HG02943 (cell line): ENCODE measurements at regions not wholly inside any gene's neighbourhood (a gene's known extent, or its start where the extent isn't known, plus 50 kb on each side); places are given as distances from the start of the nearest gene placed in this dataset.

Experiments used
- ATAC-seq: cut with Tn5 transposase; IDR thresholded peaks from one replicate; pipeline ENCODE4 v1.9.1; 2021; ENCODE audit warnings: mild to moderate bottlenecking, low read depth, moderate library complexity; ENCODE audit not compliant: unreplicated experiment

GRCh38 chr18:78904179-78904531 lies 75.5 kb upstream of the SALL3 start:
- ATAC-seq, result no peak

- no peak for ATAC-seq
Observed at GRCh38 chr18:78905334-78905733, 74.3 kb upstream of the SALL3 start.

- no peak for ATAC-seq
Observed at GRCh38 chr18:78906066-78906465, 73.6 kb upstream of the SALL3 start.

- ATAC-seq, result no peak
Observed at GRCh38 chr18:78908462-78909260, 71.0 kb upstream of the SALL3 start.

- ATAC-seq, result no peak
Observed at GRCh38 chr18:78911751-78912283, 67.8 kb upstream of the SALL3 start.

GRCh38 chr18:78912336-78912735 lies 67.3 kb upstream of the SALL3 start:
- ATAC-seq, result no peak

GRCh38 chr18:78912844-78913243 lies 66.8 kb upstream of the SALL3 start:
- no peak for ATAC-seq

GRCh38 chr18:78913395-78913794 lies 66.2 kb upstream of the SALL3 start:
- no peak for ATAC-seq

- ATAC-seq, result no peak
Observed at GRCh38 chr18:78913830-78914231, 65.8 kb upstream of the SALL3 start.

GRCh38 chr18:78914249-78914935 lies 65.2 kb upstream of the SALL3 start:
- ATAC-seq, result no peak

GRCh38 chr18:78915446-78916008 lies 64.1 kb upstream of the SALL3 start:
- ATAC-seq, result no peak

- no peak for ATAC-seq
Observed at GRCh38 chr18:78918707-78919106, 60.9 kb upstream of the SALL3 start.

GRCh38 chr18:78919956-78920355 lies 59.7 kb upstream of the SALL3 start:
- ATAC-seq, result no peak

GRCh38 chr18:78920456-78921138 lies 59.0 kb upstream of the SALL3 start:
- ATAC-seq, result no peak

GRCh38 chr18:78922856-78923255 lies 56.8 kb upstream of the SALL3 start:
- ATAC-seq, result no peak

GRCh38 chr18:78924301-78924700 lies 55.3 kb upstream of the SALL3 start:
- no peak for ATAC-seq

- no peak for ATAC-seq
Observed at GRCh38 chr18:78924786-78925540, 54.7 kb upstream of the SALL3 start.

- ATAC-seq, result no peak
Observed at GRCh38 chr18:78925557-78926242, 53.9 kb upstream of the SALL3 start.

GRCh38 chr18:78926243-78926615 lies 53.4 kb upstream of the SALL3 start:
- ATAC-seq, result no peak

- no peak for ATAC-seq
Observed at GRCh38 chr18:78927156-78927555, 52.5 kb upstream of the SALL3 start.
